ENCODE measurements at regions not wholly inside any gene's neighbourhood (a gene's known extent, or its start where the extent isn't known, plus 50 kb on each side); places are given as distances from the start of the nearest gene placed in this dataset.

DNA sequence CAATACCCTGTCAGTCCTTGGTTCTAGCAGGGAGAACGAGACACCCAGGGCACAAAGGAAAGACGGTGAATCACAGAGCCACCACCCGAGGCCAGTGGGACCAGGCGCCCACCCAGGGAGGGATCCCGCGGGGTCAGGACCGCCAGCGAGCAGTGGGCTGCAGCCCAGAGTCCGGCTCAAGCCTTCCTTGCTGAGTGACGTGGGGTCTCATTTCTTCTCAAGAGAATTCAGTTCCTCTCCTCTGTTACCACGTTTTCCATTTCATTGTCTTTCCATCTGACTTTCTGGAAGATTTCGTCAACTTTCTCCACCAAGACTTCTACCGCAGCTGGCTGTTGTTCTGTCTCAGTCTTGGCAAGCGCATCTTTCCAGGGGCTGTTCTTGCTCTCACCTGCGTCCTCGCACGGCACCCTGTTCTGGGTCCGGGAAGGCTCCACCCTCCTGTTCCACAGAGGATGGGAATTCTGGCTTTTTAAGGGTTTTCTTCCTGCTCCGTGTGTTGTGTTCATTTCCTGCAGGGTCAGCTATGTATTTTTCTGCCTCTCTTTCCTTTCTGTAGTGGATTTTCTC, 248.6 kb downstream of the NDUFA10 start:
- no peak for FAIRE-seq

DNA sequence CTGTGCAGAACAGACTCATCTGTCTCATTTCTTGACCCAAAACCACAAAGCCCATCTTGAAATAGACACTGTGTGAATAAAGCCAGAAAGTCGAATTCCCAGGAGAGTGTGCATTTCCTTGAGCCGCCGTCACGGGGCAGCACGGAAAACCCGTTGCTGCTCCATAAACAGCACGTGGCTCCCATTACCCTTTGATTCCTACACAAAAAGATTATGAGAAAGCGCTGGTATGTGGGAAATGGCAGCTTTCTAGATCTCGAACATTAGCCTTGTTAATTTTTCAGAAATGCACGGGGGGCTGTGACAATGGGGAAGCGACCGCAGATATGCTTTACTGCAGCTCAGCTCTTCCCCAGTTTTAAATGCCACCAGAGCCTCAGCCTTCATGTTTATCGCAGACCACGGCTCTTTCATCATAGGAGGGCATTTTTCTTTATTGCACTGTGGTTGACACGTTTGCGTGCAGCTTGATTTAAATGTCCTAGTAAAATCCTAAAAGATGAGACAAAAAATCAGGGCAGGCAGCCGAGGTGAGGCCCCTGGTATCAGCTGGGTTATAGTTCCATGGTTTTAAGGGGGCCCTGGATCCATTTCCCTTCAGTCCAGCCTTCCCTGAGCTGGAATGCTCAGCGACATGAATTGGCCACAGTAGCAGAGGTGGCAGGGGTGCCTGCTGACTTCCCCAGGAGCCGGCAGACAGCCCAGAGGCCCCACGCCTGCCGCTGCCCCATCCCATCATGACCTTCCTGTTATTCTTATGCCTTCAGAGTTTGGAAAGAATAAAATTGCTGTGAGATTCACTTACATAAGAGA, 249.3 kb downstream of the NDUFA10 start:
- FAIRE-seq = no peak

DNA sequence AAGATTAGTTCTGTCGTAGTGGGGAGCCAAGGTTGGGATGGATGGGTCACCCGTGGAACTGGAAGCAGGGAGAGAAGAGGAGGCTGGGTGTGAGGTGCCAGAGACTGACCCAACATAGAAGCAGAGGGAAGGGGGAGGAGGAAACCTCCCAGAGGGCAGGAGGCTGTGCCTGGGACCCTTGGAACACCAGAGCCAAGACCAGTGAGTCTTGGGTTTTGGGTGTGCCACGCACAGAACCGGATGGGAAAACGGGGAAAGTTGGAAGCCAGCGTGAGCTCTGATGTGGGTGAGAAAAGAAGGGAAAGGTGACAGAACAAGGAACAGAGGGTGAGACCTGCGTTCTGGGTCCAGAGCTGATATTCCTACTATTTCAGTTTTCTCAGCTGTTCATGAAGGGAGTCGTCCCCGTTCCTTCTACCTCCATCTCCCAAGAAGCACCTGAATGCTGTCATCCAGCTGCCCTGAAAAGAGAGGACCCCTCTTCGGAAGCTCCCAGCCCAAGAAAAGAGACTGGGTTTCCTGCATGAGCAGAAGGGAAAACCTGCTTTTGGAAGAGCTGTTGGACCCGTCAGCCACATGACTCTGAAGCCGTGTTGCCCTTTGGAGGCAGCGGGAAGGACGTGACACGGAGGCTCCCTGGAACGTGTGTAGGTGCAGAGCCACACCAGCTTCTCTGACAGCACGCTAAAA, 250.1 kb downstream of the NDUFA10 start:
- FAIRE-seq = no peak

DNA sequence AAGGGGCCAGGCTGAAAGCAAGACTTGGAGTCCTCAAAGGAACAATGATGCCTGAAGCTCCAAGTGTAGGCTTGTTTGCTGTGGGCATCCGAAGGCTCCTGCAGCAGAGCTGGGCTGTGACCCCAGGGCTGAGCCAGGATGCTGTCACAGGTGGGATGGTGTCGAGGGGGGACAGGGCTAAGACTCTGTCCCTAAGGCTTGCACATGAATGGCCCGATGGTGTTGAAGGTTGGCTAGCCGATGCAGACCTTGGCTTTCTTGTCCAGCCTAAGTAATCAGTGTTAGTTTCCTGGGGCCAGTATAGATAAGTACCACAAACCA, 251.0 kb downstream of the NDUFA10 start:
- no peak for FAIRE-seq

DNA sequence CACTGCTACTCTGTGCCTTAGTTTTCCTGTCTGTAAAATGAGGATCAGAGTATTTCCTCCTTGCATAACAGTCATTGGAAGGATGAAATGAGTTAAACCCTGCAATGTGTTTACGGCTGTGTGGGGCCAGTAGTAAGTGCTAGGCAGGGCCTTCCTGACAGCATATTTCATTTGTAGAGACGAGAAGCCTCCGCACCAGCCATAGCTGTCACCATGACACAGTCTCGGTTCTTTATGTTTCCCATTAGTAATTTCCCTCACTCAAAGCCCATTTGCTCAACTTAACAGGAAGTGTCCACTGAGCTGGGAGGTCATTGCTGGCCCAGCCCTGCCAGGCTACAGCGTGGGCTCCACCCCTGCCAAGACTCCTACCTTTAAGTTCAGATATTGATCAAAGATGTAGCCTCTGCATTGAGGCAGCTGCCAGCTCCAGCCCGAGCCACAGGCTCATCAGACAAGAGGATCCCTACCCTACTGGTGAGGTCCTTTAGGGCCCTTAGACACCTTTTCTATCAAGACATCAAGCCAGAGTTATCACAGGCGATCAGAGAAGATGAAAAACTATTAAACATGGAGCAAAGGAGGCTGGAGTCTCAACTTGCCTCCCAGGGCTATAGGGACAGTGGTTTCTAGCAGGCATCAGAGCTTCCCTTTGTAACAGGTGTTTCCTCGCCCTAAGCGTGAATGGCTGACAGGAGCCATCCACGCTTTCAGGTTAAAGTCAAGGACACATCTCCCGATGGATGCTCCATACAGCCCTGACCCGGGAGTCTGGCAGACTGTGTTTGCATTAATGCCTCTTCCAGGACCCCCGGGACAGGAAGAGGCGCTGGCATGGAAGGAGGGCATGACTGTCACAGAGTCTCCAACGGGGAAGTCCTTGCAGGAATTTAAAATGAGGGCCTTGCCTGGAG, 251.7 kb downstream of the NDUFA10 start:
- no peak for FAIRE-seq

DNA sequence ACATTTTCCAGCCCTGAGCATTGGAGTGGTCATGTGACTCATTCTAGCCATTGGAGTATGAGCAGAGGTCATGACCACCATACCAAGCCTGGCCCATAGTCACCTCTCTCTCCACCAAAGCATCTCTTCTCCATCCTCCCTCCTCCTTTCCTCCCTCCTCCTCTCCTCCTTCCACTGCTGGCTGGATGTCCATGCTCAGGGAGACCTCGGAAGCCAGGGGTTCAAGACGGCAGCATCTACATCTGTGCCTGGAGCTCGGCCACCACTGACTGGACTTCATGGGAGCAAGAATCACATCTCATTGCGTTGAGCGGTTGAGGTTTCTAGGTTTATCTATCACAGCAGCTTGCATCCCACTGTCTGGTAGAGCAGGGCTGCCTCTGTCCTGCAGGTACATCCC, 252.4 kb downstream of the NDUFA10 start:
- FAIRE-seq = no peak

DNA sequence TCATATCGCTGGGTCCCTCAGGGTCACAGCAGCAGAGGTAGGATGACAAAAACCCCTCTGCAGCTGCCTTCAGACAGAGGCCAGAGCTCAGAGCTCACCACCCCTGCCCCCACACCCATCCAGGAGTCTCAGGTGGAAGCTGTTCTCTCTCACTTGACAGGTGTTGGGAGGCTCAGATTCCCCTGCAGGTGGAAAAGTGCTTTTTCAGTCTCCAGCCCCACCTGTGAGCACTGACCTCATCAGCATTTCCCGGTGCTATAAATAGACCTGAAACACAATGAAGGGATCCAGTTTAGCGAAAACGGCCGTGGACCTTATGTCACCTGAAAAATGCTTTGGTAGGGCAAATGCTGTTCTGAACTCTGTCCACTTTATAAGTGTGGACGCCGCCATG, 254.9 kb downstream of the NDUFA10 start:
- no peak for FAIRE-seq

DNA sequence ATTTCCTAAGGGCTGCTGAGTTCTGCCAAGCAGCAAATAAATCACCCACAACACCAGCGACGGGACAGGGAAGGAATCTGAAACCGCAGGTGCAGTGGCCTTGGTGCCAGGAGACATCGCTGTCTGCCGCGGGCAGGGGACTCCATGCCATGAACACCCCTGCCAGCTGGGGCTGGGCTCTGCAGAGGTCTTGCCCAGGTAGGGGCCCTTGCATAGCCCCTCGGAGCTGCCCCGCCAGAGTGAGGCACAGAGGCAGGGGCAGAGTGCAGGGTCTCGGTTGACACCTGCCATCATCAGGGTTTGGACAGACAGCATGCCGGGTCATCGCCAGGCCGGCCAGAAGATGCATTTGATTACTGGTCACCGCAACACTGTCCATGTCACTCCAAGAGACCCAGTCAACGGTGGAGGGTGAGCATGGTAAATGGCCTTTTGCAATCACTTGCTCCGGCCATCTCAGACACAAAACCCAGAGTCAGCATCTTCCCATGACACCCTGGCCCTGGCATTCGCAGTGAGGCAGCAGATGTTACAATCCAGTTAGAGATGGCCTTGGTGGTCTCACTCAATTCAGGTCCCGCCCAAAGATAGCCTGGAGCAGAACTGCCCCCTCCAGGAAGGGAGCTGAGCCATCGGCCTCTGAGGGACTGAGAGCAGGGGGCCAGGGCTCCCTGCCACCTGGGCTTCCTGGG, 255.4 kb downstream of the NDUFA10 start:
- FAIRE-seq = no peak

DNA sequence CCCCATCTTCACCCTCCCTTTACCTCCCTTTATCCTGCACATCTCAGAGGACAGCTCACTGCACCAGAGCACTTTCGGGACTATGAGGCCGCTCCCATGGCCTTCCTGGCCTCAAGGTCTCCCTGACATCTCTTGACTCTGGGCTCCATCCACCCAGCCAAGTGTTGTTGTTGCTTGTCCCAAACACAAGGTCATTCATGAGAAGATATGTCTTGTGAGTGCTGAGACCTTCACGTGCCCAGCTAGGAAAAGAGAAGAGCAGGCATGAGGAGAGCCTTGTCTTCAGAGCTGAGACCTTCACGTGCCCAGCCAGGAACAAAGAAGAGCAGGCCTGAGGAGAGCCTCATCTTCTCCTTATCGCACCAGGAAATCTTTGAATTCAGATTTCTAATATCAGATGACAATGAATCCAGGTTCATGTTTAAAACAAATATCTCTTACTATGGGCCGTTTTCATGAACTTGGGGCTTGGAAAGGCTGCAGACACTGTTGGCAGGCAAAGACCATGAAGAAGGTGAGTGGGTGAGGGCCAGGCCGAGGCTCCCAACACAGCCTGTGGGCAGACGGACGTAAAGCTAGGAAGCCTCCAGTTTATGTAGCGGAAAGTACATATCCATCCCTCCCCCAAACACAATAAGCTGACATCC, 256.1 kb downstream of the NDUFA10 start:
- FAIRE-seq = no peak

DNA sequence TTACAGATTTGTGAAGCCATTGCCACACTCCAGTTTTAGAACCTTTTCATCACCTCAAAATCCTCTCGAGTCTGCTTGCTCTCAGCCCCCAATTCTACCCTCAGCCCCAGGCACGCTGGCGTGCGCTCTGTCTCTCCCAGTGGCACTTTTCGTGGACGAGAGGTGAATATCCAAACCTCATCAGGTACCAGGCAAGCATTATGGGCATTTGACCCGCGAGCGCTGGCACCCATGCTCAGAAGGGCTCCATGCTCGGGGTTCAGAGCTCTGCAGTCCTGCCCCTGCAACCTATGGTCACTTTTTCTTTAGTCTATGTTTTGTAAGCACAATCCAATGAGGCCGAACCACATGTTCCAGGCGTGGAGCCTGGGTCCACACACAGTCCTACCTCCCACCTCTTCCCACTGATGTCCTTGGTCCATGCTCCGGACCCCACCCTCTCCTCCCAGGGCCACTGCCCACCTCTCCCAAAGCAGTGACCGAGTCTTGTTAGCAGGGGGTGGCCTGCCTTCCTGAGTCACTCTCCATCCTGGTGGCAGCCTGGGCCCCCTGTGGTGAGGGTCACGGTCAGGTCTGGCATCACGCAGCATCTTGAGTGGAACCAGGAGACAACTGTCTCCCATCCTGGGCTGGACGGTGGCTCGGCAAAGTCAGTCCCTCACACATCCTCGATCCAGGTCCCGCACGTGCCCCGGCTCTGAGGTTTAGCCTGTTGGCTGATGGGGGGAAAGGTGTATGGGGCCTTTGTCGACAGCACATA, 256.9 kb downstream of the NDUFA10 start:
- no peak for FAIRE-seq

DNA sequence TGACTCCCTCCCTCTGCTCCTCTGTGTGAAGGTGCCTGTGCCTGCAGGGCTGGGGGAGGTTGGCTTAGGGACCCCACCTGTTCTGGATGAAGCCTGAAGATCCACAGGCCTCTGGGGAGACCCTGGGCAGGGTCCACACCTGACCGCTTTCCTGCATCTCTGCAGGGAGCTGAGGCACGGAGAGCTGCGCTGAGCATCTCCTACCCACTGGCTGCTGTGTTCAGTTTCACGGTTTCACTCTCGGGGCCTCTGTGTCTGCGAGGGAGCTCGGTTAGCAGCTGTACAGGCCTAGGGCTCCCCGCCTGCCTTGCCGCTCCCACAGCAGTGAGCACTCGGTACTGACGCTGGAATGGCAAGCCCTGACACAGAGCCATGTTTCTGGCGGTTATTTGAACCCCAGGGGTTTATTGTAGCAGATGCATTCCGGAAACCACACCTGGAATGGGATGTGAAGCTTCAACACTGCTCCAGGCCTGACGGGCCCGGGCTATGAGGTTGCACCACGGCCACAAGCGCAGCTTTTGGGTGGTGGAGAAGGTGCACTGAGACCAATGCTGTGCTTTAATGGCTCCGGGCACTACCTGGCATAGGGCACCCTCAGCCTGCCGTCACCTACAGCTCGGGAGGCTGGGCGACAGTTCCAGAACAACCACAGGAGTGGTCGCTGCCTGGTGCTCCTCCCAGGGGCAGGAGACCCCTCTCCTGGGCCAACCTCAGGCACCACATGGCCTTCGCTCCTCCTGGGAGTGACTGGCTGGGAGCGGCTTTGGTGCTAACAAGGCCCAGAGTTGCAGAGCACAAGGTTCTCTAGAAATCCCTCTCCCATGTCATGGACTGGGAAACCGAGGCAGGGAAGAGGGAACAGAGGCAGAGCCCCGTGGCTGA, 257.9 kb downstream of the NDUFA10 start:
- FAIRE-seq = no peak

DNA sequence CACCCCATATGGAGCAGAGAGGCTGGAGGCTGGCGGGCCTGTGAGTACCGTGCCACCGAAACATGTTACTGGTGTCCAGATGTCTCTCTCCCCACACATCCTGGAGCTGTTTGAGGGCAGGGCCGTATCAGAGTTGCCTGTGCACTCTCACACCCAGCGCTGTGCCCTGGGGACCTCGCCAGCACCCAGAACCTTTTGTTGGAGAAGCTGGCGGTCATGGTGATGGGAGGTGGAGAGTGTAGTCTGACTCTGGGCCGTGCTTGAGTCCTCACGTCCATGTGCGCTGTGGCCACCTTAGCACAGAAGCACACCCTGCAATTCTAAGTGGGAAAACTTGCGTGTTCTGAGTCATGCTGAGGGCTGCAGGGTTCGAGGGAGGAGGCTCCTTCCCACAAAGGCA, 259.2 kb downstream of the NDUFA10 start:
- no peak for FAIRE-seq

DNA sequence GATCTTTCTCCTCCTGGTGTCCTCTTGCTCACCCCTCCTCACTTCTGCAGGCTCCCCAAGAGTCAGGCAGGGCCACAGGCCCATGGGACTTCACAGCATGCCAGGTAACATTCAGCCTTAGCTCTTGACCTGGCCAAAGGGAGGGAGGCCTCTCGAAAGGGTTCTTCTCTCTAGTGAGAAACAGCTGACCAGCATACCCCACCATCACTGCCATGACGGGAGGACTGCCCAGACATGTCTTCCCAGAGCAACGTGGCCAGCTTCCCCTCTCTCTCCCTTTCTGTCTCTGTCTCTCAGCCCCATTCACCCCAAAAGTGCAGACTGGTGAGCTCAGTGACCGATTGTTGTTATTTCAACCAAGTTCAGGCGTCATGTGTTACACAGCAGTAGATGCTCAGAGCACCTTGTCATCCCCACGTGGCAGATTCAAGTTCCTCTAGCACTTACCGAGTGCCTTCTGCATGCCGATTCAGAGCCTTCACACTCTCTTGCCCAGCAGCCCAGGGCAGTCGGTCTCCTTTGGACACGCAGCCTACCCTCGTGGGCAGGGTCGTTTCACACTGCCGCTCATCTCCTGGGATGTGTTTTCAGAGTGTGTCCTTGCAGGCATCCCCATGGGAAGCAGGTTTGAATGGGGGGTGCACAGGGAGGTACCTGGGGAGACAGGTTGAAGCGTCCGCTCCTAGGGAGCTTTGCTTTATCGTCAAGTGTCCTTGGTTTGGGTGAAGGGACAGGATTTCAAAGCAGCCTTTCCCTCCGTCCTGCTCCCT, 259.9 kb downstream of the NDUFA10 start:
- FAIRE-seq = no peak

DNA sequence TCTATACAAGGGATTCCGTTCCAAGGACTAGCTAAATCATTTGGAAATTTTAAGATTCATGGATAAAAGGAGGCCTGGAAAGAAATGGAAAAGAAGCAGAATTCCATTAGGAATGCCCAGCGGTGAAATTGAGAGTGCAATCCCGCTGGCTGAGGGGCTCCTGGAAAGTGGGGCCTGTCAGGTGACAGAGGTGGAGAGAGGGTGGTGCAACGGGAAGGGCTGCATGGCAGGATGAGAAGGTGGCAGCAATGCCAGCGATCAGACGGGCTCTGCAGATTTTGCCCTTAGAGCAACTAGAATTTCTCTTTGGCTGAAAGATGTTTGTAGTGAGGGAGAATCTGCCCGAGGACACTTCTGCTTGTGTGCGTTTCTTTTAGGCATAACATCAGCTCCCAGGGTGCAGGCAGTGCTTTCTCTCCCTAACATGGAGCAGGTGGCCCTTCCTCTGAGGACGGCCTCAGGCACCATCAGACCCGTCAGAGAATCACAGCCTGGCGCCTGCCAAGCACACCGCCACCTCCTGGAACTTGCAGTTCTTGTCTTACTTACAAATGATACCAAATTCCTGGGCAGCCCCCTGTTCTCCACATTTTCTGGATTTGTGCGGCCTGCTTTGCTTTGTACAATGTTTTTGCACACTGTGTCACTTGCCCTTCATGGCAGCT, 261.6 kb downstream of the NDUFA10 start:
- FAIRE-seq = no peak

DNA sequence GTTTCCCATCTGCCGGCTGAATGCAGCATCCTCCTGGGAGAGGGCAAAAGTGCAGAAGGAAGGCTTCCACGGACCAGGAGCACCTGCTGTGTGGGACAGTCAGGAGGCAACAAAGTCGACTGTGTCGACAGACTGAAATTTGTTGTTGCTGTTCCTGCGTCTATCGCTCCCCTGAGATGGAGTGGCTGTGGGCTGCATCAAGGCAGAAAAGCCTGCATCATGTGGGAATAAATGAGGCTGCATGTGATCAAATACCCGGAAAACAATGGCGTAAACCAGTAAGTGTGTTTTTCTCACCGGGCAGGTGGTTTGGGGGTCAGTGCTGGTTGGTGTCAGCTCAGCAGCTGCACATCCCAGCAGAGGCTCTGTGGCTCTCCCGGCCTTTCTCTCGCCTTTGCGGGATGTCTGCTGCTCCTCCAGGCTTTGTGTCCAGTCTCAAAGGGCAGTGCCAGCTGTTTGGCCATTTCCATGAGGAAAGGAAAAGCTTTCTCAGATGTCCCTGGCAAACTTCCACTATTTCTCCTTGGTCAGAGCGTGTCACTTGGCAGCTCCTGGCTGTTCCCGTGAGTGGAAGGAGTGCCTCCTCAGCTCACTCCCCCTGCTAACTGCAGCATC, 262.4 kb downstream of the NDUFA10 start:
- FAIRE-seq = no peak

DNA sequence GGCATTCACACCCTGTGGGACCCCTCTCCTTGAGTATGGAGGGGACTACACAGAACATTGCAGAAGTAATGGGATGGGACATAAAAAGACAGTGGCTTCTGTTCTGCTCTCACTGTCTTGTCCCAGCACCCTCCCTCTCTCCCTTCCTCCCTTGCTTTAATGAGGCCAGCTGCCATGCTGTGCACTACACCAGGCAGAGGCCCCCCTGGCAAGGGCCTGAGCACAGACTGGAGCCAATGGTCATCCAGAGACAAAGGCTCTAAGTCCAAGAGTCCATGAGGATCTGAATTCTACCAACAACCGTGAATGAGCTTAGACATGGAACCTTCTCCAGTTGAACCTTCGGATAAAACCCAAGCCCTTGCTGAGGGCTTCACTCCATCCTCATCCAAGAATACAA, 263.0 kb downstream of the NDUFA10 start:
- FAIRE-seq = no peak

DNA sequence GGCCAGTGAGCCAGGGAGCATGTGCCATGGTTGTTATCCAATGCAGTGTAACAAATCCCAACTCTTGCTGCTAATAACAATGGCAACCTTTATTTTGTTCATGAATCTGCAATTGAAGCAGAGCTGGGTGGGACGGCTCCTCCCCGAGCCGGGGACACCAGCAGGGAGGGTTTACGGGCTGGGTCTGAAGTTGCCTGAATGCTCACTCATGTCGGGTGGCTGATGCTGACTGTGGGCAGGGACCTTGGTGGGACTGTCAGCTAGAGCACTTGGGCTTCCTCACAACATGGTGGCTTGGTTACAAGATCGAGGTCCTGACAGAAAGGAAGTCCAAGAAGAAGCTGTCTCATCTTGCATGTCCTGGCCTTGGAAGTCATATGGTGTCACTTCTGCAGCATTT, 264.5 kb downstream of the NDUFA10 start:
- no peak for FAIRE-seq

DNA sequence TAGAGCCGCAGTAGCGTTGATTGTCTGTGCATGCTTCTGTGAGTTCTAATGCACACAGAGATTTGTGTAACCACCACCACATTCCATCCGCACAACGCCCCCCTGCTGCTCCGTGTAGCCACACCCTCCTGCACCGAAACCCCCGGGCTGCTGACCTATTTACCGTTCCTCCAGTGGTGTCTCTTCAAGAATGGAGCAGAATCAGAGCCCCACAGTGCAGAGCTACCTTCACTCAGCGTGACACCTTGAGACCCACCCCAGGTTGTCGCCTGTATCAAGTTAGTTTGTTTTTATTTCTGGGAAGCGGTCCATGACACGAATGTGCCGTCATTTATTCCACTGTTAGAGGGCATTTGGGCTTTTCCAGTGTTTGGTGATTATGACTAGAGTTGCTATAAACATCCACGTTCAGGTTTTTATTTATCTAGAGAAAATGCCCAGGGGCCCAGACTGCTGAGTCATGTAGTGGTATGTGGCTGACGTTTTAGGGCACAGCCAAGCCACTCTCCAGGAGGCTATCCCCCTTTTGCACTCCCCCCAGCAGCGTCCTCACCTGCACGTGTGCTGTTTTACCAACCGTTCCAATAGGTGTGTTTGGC, 266.8 kb downstream of the NDUFA10 start:
- FAIRE-seq = no peak

Data from islet of Langerhans (tissue), 1 donor.